HG02870 (cell line): ENCODE measurements at regions not wholly inside any gene's neighbourhood (a gene's known extent, or its start where the extent isn't known, plus 50 kb on each side); places are given as distances from the start of the nearest gene placed in this dataset.

Source experiments
- ATAC-seq: cut with Tn5 transposase; IDR thresholded peaks from one replicate; pipeline ENCODE4 v1.9.1; 2021; ENCODE audit warnings: mild to moderate bottlenecking, moderate library complexity; ENCODE audit not compliant: unreplicated experiment

GRCh38 chr6:14317387-14317970 lies 199.9 kb downstream of the CD83 start:
- no peak for ATAC-seq

- no peak for ATAC-seq
Measured at GRCh38 chr6:14320332-14320731, 202.8 kb downstream of the CD83 start.

- no peak for ATAC-seq
Measured at GRCh38 chr6:14321992-14322772, 204.6 kb downstream of the CD83 start.

- ATAC-seq, result no peak
Measured at GRCh38 chr6:14322841-14323240, 205.3 kb downstream of the CD83 start.

GRCh38 chr6:14326774-14327173 lies 209.2 kb downstream of the CD83 start:
- no peak for ATAC-seq

- ATAC-seq, result no peak
Measured at GRCh38 chr6:14328163-14328562, 210.6 kb downstream of the CD83 start.

GRCh38 chr6:14333556-14334305 lies 216.2 kb downstream of the CD83 start:
- ATAC-seq, result no peak

- ATAC-seq, result no peak
Measured at GRCh38 chr6:14335071-14335470, 217.5 kb downstream of the CD83 start.

- ATAC-seq, result no peak
Measured at GRCh38 chr6:14337152-14337551, 219.6 kb downstream of the CD83 start.

GRCh38 chr6:14339172-14339571 lies 221.6 kb downstream of the CD83 start:
- no peak for ATAC-seq

GRCh38 chr6:14339711-14340584 lies 222.4 kb downstream of the CD83 start:
- ATAC-seq, result no peak

- ATAC-seq, result no peak
Measured at GRCh38 chr6:14344486-14344885, 226.9 kb downstream of the CD83 start.

- ATAC-seq, result no peak
Measured at GRCh38 chr6:14348389-14348788, 230.8 kb downstream of the CD83 start.

- no peak for ATAC-seq
Measured at GRCh38 chr6:14349507-14349906, 231.9 kb downstream of the CD83 start.

- no peak for ATAC-seq
Measured at GRCh38 chr6:14350210-14350609, 232.6 kb downstream of the CD83 start.

- no peak for ATAC-seq
Measured at GRCh38 chr6:14353281-14353680, 235.7 kb downstream of the CD83 start.

GRCh38 chr6:14353798-14354197 lies 236.2 kb downstream of the CD83 start:
- ATAC-seq, result no peak

- ATAC-seq, result no peak
Measured at GRCh38 chr6:14354919-14355572, 237.5 kb downstream of the CD83 start.

GRCh38 chr6:14359438-14359837 lies 241.9 kb downstream of the CD83 start:
- ATAC-seq, result no peak

- no peak for ATAC-seq
Measured at GRCh38 chr6:14360565-14360964, 243.0 kb downstream of the CD83 start.
